K562 (cell line): ENCODE measurements at regions not wholly inside any gene's neighbourhood (a gene's known extent, or its start where the extent isn't known, plus 50 kb on each side); places are given as distances from the start of the nearest gene placed in this dataset.

ENCODE experiments used
- ATAC-seq: fragments of 200-7000 bp; cut with Tn5 transposase; 3 replicates; pipeline ENCODE4 v1.9.1; 2020; ENCODE audit warnings: moderate library complexity
- BruUV-seq: library from RNA; stranded (reverse); fragments of 400-500 nt; replicated peaks from 2 replicates; lab custom pipeline; 2021; lab: Mats Ljungman, UMichigan
- CTCF ChIA-PET: fragments of 300-600 bp; formaldehyde crosslinking; extraction: SDS; loops from one replicate; lab custom pipeline; 2021; ENCODE audit warnings: low intra/inter-chr PET ratio; lab: Yijun Ruan, JAX
- POLR2A ChIA-PET: fragments of 300-600, 350-650 bp; sonication (Branson Sonifier 250); formaldehyde crosslinking; extraction: SDS; loops from one replicate; lab custom pipeline; 2021; ENCODE audit warnings: antibody characterized with exemption, inconsistent platforms; lab: Yijun Ruan, JAX
- DNase-seq, 4 experiments: peaks; one replicate each; pipeline versions ENCODE4 v3.0.0 to v3.0.0-alpha.2; 2011 to 2018; ENCODE audit warnings: low spot score in 3 of 4, mixed read lengths in 3 of 4; ENCODE audit errors: extremely low read depth in 1 of 4
- FAIRE-seq: peaks from 2 replicates; lab custom pipeline; 2011; peaks lifted over from hg19 to GRCh38; lab: Jason Lieb, UNC
- H2AFZ ChIP-seq: 2 replicates; pipeline ENCODE4 v1.6.0; 2011; ENCODE audit warnings: low read depth, low read length, control low read depth, inconsistent platforms
- H3K27ac ChIP-seq: fragments of 200-600 bp; 3 replicates; pipeline ENCODE4 v1.8.0; 2011; ENCODE audit warnings: low read depth, mild to moderate bottlenecking, control low read depth, inconsistent platforms, low read length, moderate library complexity, mixed read lengths; ENCODE audit errors: extremely low read depth
- H3K27me3 ChIP-seq, 2 experiments: fragments of 300-600 bp in 1 of 2; 2 replicates in 1 of 2; 3 replicates in 1 of 2; pipeline versions ENCODE4 v1.6.0 to v1.8.0; 2011; ENCODE audit warnings: inconsistent platforms in 2 of 2, low read length in 2 of 2, mild to moderate bottlenecking in 1 of 2, mixed read lengths in 1 of 2, moderate library complexity in 1 of 2; ENCODE audit not compliant: control insufficient read depth in 2 of 2, insufficient read depth in 2 of 2
- H3K36me3 ChIP-seq: fragments of 300-600 bp; 3 replicates; pipeline ENCODE4 v1.8.0; 2011; ENCODE audit warnings: mild to moderate bottlenecking, low read length, inconsistent platforms; ENCODE audit not compliant: control insufficient read depth, insufficient read depth
- H3K4me1 ChIP-seq, 2 experiments: fragments of 200-600 bp in 1 of 2; replicated peaks in 1 of 2; 2 replicates in 1 of 2; 3 replicates in 1 of 2; pipeline versions ENCODE4 v1.5.1 to v1.8.0; 2011; ENCODE audit warnings: inconsistent platforms in 2 of 2, low read length in 2 of 2, mild to moderate bottlenecking in 1 of 2, mixed read lengths in 1 of 2, moderate library complexity in 1 of 2; ENCODE audit not compliant: control insufficient read depth in 2 of 2, insufficient read depth in 2 of 2
- H3K4me2 ChIP-seq: 2 replicates; pipeline ENCODE4 v1.6.1; 2011; ENCODE audit warnings: low read length, control low read depth, inconsistent platforms, mixed read lengths; ENCODE audit not compliant: insufficient read depth
- H3K4me3 ChIP-seq: fragments of 200-600 bp; sonication (generic), shearing (Covaris generic); 2 replicates; pipeline ENCODE4 v1.5.1; 2016; ENCODE audit warnings: control low read depth, inconsistent platforms
- H3K79me2 ChIP-seq: fragments of 200-600 bp; 3 replicates; pipeline ENCODE4 v1.8.0; 2011; ENCODE audit warnings: low read length, inconsistent platforms; ENCODE audit not compliant: control insufficient read depth, insufficient read depth
- H3K9ac ChIP-seq, 2 experiments: 2 replicates each; pipeline versions ENCODE4 v1.6.0 to v1.6.1; 2011; ENCODE audit warnings: low read depth in 2 of 2, low read length in 2 of 2, control low read depth in 1 of 2, inconsistent platforms in 1 of 2, mild to moderate bottlenecking in 1 of 2, mixed read lengths in 1 of 2; ENCODE audit not compliant: insufficient read depth in 1 of 2
- H3K9me1 ChIP-seq: one replicate; pipeline ENCODE4 v1.6.0; 2011; ENCODE audit warnings: inconsistent platforms, mild to moderate bottlenecking, low read length, moderate library complexity; ENCODE audit not compliant: control insufficient read depth, insufficient read depth
- H3K9me3 ChIP-seq: replicated peaks from 2 replicates; pipeline ENCODE4 v1.5.1; 2011; ENCODE audit warnings: low read depth, low read length, inconsistent platforms; ENCODE audit not compliant: control insufficient read depth, insufficient read depth
- H4K20me1 ChIP-seq: replicated peaks from 2 replicates; pipeline ENCODE4 v1.6.1; 2011; ENCODE audit warnings: low read length, inconsistent platforms, mixed read lengths; ENCODE audit not compliant: control insufficient read depth, insufficient read depth
- ARHGAP35 ChIP-seq: fragments of 450-650 bp; IDR thresholded peaks from 2 replicates; pipeline ENCODE4 v1.6.1; 2018; ENCODE audit not compliant: partially characterized antibody
- BRCA1 ChIP-seq, 2 experiments: fragments of 450-650 bp in 1 of 2; sonication (generic) in 1 of 2; formaldehyde crosslinking in 1 of 2; IDR thresholded peaks; 2 replicates each; pipeline versions ENCODE4 v1.5.0 to v1.6.1; 2017 to 2020; ENCODE audit warnings: mild to moderate bottlenecking in 1 of 2, missing genetic modification reagents in 1 of 2
- BRF1 ChIP-seq: IDR thresholded peaks from 3 replicates; pipeline ENCODE4 v1.6.1; 2011; ENCODE audit warnings: borderline replicate concordance, mild to moderate bottlenecking; ENCODE audit not compliant: insufficient read length; ENCODE audit errors: extremely low read depth
- NCOA4 ChIP-seq: fragments of 450-650 bp; IDR thresholded peaks from 2 replicates; pipeline ENCODE4 v1.6.1; 2018; ENCODE audit warnings: mild to moderate bottlenecking; ENCODE audit not compliant: partially characterized antibody
- NELFE ChIP-seq: IDR thresholded peaks from 2 replicates; pipeline ENCODE4 v1.6.1; 2011; ENCODE audit warnings: mild to moderate bottlenecking; ENCODE audit not compliant: insufficient read depth, insufficient read length
- POU5F1 ChIP-seq: fragments of 150-350 bp; IDR thresholded peaks from 2 replicates; pipeline ENCODE4 v1.6.1; 2014; ENCODE audit warnings: borderline replicate concordance, low read length, low read depth, mild to moderate bottlenecking; ENCODE audit not compliant: partially characterized antibody
- PRDM10 ChIP-seq: fragments of 450-650 bp; IDR thresholded peaks from 2 replicates; pipeline ENCODE4 v1.6.1; 2018; ENCODE audit not compliant: partially characterized antibody
- SPI1 ChIP-seq: IDR thresholded peaks from 2 replicates; pipeline ENCODE4 v1.6.1; 2011; ENCODE audit warnings: low read depth, low read length, control low read depth, borderline replicate concordance
- ZBTB33 ChIP-seq: sonication (generic); formaldehyde crosslinking; IDR thresholded peaks from 2 replicates; pipeline ENCODE4 v1.8.1; 2023; ENCODE audit warnings: mild to moderate bottlenecking, missing genetic modification reagents
- ZNF143 ChIP-seq: sonication (generic); formaldehyde crosslinking; IDR thresholded peaks from 2 replicates; pipeline ENCODE4 v1.9.0; 2022; ENCODE audit warnings: mild to moderate bottlenecking, missing genetic modification reagents
- ZNF232 ChIP-seq: sonication (generic); formaldehyde crosslinking; IDR thresholded peaks from 2 replicates; pipeline ENCODE4 v1.8.0; 2022; ENCODE audit warnings: mild to moderate bottlenecking, missing genetic modification reagents
- WGBS: fragments of 100-300 bp; shearing (Covaris generic); methylation state at CpG from one replicate; pipeline ENCODE4 v1.1.6; 2016; ENCODE audit warnings: low coverage, mixed read lengths; ENCODE audit not compliant: insufficient coverage; ENCODE audit errors: missing lambda C conversion rate; 5-methylcytosine and 5-hydroxymethylcytosine counted together
- in situ Hi-C: fragments of 300-500 bp; cut with MboI; formaldehyde crosslinking; loops from 4 replicates; pipeline ENCODE4 v1.15.0; 2018; ENCODE audit warnings: inconsistent platforms, mixed read lengths
- intact Hi-C: fragments of 100-400 bp; cut with micrococcal nuclease; formaldehyde crosslinking; loops from 2 replicates; pipeline ENCODE4 v1.14.2; 2022

- in situ Hi-C loops = no loop called here
- Histone ChIP-seq H4K20me1 (no peaks in the 10 kb centered on the region), H3K9ac (no peak overlapping the region), H3K4me1 (no peaks in the 10 kb centered on the region), H3K79me2 (no peaks in the 10 kb centered on the region), H3K9me1 (no peaks in the 10 kb centered on the region), H3K36me3 (no peaks in the 10 kb centered on the region), H3K9me3 (no peaks in the 10 kb centered on the region), H3K27me3 (no peaks in the 10 kb centered on the region), H2AFZ (no peak overlapping the region), H3K4me3 (no peak overlapping the region), H3K4me2 (no peak overlapping the region), H3K27ac (no peak overlapping the region)
- POLR2A ChIA-PET = no interaction called here
- ATAC-seq (no peak), FAIRE-seq (no peak), DNase-seq (no peak)
- intact Hi-C loops = no loop called here
- TF ChIP-seq ARHGAP35 (no peak), ZBTB33 (CRISPR knock-in tag) (no peak), NCOA4 (no peak), NELFE (no peak), POU5F1 (no peak)
- CTCF ChIA-PET = no interaction called here
- BruUV-seq = no TSS peak
These were observed 583.1 kb upstream of the SEL1L start for GRCh38 chr14:82116721-82117120.

GRCh38 chr14:82122655-82123054, 589.0 kb upstream of the SEL1L start:
- BruUV-seq = no TSS peak
- Histone ChIP-seq H3K27me3 (no peaks in the 10 kb centered on the region), H3K9me3 (no peaks in the 10 kb centered on the region), H3K9ac (no peak overlapping the region), H3K27ac (no peak overlapping the region), H2AFZ (no peak overlapping the region), H3K79me2 (no peaks in the 10 kb centered on the region), H3K9me1 (no peaks in the 10 kb centered on the region), H3K4me3 (no peak overlapping the region), H3K4me2 (no peak overlapping the region), H3K4me1 (no peaks in the 10 kb centered on the region), H4K20me1 (no peaks in the 10 kb centered on the region), H3K36me3 (no peaks in the 10 kb centered on the region)
- 11% methylated on average over 1 of the region's 1 CpG for WGBS
- FAIRE-seq = no peak
- in situ Hi-C loops (no loop called here), intact Hi-C loops (no loop called here)
- no peak for ATAC-seq
- DNase-seq = no peak
- ChIA-PET POLR2A (no interaction called here), CTCF (no interaction called here)
- TF ChIP-seq BRCA1 (IDR thresholded peaks at IDR 0.05) = no peak
- TF ChIP-seq BRCA1 (CRISPR knock-in tag; IDR thresholded peaks at IDR 0.05) = no peak
- TF ChIP-seq ZNF143 (CRISPR knock-in tag) = no peak
- no peak for TF ChIP-seq BRF1
- TF ChIP-seq PRDM10 = no peak
- no peak for TF ChIP-seq ZNF232 (CRISPR knock-in tag)
- TF ChIP-seq SPI1 = no peak
